Esophagus squamous epithelium (tissue), 4 donors: ENCODE measurements at regions not wholly inside any gene's neighbourhood (a gene's known extent, or its start where the extent isn't known, plus 50 kb on each side); places are given as distances from the start of the nearest gene placed in this dataset.

ENCODE experiments used
- CTCF ChIP-seq, 6 experiments: fragments of 450-650 bp in 4 of 6; fragments of 200-600 bp in 2 of 6; sonication (generic) in 2 of 6; IDR thresholded peaks; one replicate each; pipeline ENCODE4 v1.5.1; 2016 to 2019; ENCODE audit warnings: antibody characterized with exemption in 6 of 6, mild to moderate bottlenecking in 4 of 6, moderate library complexity in 4 of 6
- POLR2A ChIP-seq, 4 donors: fragments of 450-650 bp; IDR thresholded peaks; one replicate each; pipeline ENCODE4 v1.6.1; 2017; ENCODE audit warnings: antibody characterized with exemption in 4 of 4, mild to moderate bottlenecking in 4 of 4, moderate library complexity in 3 of 4

GRCh38 chr6:80647156-80647555 lies 540.7 kb downstream of the BCKDHB start:
- TF ChIP-seq POLR2A (IDR thresholded peaks at IDR 0.05): no peak
- no peak for TF ChIP-seq CTCF (IDR thresholded peaks at IDR 0.05)
